ENCODE measurements at regions not wholly inside any gene's neighbourhood (a gene's known extent, or its start where the extent isn't known, plus 50 kb on each side); places are given as distances from the start of the nearest gene placed in this dataset.

DNA sequence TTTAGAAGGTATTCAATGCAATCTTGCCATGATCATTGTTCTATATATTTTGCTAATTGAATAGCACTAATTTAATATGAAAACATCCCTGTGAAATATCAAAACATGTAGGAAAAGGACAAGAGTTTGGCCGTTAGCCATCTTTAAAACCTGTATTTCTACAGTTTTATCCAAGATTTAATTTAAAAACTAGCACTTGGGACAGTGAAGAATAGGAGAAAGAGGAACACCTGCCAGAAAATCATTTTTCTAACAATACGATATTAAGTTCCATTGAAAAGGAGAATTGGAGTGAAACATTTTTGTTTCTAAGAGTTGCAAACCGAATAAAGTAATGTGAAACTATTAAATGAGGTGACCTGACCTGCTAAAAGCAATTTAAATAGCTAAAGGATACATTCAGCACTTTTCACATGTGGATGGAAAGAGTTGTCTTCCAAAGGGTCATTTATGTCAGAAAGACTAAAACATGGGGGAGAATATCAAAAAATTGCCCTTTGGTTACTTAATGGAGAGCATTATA, 1673.6 kb upstream of the MIR17HG start:
- DNase-seq, result no peak

DNA sequence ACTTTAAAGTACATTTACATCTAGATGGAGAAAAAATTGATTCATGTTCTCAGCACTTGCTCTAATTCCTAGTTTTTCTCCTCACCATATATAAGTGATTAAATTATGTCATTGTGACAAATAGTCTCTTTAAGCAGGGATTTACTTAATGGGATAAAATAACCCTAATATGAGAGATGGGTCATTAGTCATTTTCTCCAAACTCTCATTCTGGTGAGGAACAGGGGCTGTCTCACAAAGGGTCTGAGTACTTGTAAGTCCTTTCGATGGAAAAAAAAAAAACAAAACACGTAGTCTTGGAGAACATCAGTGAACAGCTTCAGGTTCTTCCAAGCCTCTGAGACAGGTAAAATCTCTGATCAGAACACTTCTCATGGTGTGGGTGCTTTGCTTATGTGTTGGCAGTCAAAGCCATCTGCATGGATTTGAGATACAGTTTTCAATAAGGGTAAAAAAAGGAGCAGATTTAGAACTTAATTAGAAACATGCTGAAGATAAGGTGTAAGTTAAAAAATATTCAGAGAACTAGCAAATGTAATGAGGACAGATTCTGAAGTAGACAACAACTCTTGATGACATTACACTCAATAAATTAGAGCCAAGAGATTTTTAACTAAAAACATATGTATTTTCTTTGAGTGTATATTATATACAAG, 1668.9 kb upstream of the MIR17HG start:
- DNase-seq, result no peak

DNA sequence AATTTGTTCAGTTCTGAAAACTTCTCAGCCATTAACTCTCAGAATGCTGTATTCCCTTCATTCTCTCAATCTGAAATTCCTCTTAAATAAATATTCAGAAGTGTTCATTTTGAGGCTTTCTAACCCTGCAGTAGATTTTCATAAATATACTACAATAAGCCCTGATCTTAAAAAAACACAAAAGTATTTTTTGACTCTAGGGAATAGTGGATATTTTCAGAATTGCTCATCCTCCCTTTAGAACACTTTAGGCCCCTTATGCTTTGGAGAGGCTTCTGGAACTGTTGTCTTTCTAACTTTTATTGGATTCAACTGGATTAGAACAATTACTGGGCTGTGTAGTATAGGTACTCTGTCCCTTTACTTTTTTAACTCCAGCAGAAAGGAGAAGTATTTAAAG, 1662.6 kb upstream of the MIR17HG start:
- DNase-seq, result no peak

DNA sequence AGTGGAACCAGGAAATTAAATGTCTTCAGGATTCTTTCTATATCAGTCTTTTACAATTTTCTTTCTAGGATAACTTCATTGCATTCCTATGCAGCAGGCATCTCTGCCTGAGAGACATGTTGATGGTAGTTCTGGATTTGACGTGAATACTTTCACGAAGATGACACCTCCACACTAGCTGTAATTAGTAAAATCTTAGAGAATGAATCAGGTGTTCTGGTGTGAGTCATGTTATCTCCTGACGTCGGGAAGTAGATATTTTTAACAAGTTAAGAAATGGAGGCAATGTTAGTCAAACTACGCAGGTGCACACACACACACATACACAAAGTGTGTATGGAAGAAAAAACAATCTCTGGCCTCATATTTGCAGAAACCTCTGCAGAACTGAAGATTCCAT, 1661.3 kb upstream of the MIR17HG start:
- DNase-seq, result no peak

DNA sequence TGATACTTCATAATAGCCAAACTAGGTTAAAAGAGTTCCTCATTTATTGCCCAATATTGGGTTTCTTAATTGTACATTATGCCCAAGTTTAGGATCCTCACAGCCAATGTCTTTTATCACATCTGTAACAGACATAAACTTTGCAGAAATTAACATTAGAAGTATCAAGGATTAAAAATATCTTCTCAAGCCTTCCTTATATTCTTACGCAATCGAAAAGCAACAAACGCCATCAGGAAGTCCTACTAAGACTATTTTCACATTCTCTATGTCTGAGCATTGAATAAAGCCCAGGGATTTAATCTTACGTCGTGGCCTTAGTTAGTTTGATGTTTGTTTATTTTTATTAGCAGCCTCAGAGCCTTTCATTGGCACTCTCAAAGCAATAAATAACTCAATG, 1660.4 kb upstream of the MIR17HG start:
- DNase-seq, result no peak

DNA sequence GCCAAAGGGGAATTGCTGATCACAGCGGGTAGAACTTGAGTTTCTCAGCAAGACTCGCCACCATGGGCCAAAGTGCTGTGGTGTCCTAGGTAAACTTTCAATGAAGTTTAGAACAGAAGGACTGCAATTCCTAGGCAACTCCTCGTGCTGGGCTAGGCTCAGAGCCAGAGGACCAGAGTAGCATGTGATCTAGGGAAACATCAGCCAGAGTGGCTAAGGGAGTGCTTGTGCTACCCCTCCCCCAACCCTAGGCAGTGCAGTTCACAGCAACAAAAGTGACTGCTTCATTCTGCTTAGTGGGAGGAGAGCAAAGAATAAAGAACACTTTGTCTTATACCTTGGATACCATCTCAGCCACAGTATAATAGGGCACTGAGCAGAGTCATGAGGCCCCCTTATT, 1658.6 kb upstream of the MIR17HG start:
- DNase-seq, result peak; percentile 74 to 77

DNA sequence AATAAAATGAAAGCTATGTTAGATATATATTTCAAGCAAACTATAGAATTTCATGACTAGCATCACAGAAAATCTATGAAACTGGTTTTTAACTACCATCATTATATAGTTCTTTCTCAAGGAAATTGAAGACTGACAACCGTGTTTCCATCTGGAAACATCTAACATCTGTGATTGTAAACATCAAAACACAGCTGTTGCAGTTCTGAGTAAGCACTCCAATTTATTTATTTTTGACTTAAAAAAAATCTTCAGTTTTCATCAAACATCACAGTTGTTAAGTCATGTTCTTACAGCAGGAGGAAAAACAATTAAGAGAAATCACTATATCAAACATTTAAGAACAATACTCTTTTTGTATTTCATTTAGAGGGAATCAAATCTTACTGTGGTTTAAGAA, 1653.0 kb upstream of the MIR17HG start:
- DNase-seq, result no peak

DNA sequence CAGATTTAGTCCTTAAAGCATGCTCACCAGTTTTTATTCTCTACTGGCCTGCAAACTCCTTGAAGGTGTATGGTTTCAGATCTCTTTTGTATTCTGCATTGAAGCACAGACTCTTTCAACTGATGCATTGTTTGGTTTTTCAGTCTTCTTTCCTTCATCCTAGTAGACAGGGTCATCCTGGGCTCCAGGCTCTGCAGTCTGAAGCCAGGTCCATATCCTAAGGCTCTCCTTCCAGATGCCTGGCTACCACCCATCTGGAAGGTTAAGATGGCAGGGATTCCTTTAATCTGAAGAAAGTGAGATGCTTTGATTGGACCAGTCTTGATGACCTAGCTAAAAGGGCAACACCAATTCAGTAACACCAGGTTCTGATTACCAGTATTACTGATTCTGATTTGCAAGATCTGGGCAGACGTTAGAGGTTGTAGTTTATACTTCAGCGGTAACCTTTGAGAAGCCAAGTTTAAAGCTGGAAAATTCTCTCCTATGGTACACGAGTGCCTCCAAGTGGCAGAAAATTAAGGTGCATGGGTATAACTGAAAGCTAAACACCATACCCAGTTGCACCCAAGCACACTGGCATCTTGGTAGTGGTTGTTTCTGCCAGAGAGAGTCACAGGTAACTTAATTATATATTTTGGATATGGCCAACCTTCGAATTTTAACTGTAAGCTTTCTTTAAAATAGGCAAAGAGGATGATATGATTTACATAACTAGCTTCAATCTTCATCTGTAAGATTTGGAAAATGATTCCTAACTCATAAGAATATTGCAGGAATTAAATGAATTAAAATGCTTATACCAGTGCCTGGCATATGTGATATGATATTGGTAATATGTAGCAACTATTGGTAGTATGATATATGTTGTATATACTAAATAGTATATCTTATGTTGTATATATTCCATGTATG, 1651.9 kb upstream of the MIR17HG start:
- peak; percentile 17 to 45 for DNase-seq

DNA sequence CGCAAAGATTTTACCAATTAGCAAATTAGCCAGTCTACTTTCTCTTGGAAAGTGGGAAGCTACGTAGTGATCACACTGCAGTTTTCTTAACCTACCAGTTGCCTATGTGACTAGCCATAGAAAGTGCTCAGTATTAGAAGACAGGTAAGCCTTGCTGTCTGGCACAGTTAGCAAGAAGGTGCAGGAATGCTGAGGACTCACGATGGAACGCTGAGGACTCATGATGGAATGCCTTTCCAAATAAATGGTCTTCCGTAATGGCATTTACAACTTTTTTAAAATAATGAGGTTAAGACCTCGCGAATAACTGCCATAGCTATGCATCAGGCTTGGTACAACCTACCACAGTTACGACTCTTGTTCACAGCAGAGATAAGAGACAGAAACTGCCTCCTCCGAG, 1645.6 kb upstream of the MIR17HG start:
- DNase-seq, result no peak

DNA sequence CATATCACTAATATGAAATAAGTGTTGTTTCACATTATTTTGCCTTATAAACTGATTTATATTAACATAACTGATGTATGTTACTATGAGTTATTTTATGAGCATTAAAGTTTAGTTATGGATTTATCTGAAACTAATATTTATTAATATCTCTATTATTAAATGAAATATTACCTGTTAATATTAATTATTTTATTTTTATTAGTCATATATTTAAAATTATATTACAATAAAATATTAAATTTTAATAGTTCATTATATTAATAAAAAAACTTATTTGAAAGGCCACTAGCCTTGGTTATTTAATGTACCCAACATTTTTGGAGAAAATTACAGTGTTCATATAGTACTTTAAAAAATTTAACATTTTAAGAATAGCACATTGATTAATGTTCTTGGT, 1643.4 kb upstream of the MIR17HG start:
- DNase-seq, result no peak

DNA sequence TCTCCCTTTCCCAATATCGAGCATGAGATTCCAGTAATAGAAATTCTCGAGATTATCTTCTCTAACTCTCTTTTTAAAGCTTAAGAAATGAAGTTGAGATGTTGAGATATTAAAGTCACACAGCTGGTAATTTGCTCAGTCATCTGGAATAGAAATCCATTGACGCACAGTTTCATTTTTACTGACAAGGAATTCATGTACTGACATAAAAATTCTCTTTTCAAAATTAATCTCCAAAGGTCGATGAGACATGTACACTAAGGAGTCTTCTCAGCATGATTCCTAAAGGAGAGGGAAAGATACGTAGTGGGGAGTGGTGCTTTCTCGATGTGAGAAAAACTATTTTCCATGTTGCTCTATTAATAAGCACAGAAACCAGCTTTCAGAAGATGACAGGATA, 1639.5 kb upstream of the MIR17HG start:
- DNase-seq, result no peak

DNA sequence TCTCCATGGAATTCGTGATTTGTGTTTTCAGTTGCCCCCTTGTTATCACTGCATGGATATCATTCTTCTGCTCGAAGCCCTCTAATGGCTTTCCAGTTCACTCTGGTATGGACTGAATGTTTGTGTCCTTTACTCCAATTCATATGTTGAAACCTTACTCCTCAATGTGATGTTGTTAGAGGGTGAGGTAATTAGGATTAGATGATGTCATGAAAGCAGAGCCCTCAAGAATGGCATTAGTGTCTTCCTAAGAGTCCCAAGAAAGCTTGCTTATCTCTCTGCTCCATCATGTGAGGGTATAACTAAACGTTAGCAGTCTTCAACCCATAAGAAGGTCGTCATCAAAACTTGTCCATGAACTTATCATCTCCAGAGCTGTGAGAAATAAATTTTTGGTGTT, 1626.3 kb upstream of the MIR17HG start:
- DNase-seq, result no peak

DNA sequence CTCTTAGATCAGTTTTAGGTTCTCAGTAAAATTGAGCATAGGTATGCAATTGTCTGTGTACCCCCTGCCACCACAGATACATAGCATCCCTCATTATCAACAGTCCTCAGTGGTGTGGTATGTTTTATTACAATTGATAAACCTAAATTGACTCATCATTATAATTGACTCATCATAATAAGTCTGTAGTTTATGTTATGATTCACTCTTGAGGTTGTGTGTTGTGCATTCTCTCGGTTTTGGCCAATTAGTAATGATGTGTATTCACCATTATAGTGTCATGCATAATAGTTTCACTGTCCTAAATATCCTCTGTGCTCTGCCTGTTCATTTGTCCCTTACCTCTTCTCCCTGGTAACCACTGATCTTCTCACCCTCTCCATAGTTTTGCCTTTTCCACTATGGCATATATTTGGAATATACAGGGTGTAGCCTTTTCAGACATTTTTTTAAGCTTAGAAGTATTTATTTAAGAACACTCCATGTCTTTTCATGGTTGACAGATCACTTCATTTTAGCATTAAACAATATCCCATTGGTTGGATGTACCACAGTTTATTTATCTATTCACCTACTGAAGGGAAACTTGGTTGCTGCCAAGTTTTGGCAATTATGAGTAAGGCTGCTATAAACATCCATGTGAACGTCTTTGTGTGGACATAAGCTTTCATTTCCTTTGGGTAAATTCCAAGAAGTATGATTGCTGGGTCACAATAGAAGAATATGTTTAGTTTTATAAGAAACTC, 1620.6 kb upstream of the MIR17HG start:
- no peak for DNase-seq

DNA sequence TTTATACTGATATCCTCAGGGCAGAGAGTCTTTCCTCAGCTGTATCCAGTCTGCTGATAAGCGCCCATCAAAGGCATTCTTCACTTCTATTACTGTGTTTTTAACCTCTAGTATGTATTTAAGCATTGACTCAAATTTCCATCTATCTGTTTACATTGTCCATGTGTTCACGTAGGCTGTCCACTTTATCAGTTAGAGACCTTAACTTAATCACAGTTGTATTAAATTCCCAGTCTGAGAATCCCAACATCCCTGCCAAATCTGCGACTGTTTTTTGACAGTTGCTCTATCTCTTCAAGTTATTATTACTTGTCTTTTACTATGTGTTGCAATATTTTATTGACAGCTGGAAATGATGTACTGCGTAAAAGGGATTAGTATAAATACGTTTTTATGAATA, 1613.7 kb upstream of the MIR17HG start:
- DNase-seq, result no peak

DNA sequence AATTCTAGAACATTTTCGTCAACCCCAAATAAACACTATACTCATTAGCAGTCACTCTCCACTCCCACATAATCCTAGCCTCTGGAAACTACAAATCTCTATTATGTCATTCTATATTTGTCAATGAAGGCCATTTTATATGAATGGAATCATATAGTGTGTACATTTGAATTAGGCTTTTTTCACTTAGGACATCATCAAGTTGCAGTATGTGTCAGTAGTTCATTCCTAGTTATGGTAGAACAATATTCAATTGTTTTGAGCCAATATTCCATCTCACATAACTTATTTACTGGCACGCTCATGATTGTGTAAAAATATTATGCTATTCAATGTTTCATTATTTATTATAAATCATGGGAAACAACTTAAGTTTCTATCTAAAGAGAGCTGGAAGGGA, 1610.4 kb upstream of the MIR17HG start:
- no peak for DNase-seq

DNA sequence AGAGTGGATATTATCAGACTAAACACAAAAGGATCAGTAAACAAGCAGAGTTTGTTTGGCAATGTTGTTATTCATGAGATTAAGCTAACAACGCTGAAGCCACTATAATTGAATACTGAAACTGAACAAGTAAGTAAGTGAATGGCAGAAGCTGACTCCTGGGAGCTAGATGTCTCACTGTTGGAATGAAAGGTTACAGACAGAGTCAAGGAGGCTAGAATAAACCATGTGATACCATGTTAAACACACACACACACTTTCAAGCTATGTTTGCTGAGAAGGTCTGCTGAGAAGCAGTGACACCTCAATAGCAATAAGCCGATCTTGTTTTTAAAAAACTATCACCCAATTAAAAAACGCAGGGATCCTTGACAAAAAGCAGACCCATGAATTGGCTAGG, 1609.4 kb upstream of the MIR17HG start:
- no peak for DNase-seq

DNA sequence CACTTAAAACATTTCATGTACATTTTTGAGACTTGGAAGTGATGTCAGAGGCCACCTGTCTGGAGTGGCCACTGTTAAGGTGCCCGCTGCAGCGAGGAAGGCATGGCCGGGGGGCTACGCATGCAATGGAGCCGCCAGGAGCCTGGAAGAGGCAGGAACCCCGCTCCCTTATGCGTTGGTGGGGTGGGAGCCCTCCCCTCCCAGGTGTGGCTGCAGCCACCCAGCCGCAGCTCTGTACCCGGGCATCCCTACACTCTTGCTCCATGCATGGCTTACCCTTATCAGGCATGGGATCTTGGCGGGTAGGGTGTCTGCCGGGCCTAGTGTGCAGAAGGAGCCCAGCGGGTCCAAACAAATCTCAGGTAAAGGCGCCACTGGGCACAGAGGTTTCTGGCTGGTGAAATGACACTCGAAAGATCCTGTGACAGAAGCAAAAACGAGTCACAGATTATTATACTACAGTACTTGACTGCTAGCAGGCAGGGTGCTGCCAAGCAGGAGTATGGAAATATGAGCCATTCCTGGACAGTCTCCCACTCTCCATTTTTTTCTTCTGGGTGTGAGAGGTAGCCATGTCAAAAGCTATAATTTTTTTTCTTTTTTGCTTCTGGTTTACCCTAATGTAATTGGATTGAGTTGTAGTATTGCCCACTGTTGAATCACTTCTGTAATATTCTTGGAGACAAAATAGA, 1606.3 kb upstream of the MIR17HG start:
- DNase-seq, result no peak

DNA sequence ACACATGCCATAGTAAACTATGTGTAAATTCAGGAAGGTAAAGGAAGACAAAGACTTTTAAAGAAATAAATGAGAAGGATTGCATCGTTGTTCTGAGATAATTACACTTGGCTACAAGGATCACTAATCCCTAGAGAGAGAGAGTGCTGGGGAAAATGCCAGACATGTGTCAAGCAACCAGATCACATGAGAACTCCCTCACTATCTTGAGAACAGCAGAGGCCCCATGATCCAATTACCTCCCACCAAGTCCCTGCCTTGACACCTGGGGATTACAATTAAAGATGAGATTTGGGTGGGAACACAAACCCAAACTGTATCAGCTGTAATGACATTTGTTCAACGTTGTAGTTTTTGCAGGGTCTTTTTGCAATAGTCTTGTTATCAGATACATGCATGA, 1600.9 kb upstream of the MIR17HG start:
- DNase-seq, result no peak

DNA sequence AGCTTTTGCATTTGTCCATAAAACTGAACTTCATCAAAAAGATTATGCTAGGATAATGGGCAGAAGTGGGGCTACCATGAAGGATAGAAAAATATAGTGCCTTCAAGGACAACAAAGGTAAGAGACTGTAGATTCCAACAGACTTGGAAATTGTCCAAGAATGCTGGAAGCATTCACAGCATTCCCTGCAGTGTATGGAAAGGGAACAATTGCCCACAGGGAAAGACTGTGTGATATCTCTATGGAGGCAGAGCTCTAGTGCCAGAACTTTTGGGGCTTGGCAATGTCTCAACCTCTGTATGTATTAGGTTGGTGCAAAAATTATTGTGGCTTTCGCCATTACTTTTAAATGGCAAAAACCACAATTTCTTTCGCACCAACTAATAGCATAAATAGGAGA, 1598.8 kb upstream of the MIR17HG start:
- DNase-seq, result no peak

DNA sequence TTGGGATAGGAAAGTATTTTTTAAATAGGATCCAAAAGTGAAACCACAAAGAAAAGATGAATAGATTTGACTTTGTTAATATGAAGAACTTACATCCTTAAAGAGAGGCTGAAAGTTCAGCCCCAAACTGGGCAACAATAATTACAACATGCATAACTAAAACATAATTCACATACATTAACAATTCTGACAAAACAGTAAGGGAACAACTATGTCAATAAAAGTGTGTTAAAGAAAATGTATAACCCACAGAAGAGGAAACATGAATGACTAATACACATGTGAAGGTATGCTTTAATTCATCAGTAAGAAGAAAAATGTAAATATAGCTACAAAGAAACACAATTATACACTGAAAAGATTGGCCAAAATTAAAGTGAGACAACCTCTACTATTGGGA, 1597.6 kb upstream of the MIR17HG start:
- no peak for DNase-seq

DNA sequence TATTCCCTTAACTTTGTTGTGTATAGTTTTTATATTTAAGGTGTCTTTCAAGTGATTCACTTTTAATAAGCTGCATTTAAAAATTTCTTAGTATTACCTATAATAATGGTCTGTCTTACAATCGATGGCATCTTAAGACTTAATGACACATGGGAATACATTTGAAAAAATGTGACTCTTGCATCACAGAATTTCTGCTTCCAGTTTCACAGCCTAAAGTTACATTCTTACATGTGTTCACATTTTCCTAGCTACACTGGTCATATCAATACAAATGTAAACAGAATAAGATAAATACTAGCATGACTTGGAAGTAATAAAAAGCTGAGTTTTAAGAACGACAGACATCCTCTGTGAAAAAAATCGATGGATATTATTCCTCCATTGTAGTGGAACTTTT, 1597.1 kb upstream of the MIR17HG start:
- no peak for DNase-seq

DNA sequence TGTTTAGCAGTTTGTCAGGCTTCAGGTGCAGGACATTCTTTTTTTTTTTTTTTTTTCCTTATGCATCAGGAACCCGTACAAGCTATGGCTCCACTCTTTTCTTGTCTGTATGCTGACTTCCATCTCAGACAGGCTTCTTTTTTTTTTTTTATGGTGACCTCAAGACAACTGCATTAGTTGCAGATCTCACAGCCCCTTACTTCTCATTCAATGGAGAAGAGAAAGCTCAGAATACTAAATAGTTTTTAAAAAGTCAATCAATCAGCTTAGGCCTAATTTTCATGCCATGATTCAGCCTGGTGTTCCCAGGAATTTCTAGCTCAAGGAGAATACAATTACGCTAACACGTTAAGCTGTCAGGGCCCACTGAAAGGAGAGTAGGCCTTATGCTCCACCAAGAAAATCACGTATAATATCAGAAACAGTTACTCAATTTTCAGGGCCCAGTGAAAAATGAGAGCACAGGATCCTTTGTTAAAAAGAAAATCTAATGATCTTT, 1596.0 kb upstream of the MIR17HG start:
- no peak for DNase-seq

DNA sequence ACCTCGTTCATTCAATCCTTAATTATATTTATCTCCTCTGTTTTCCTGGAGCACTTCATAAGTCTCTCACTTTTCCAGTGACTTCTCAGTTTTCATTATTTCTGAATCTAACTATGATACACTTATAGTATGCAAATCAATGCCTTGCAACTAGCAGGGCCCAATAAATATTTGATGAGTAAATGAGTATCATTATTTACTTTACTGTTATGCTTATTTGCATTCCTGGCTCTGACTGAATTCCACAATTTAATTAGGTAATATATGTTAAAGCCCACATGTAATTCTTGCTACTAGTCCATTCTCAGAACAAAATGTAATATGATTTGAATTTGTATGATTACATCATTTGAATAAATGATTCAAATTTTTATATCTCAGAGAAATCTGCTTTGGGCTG, 1595.1 kb upstream of the MIR17HG start:
- DNase-seq, result no peak

Data from hippocampal formation (tissue), 2 donors.